HG03135 (cell line): ENCODE measurements at regions not wholly inside any gene's neighbourhood (a gene's known extent, or its start where the extent isn't known, plus 50 kb on each side); places are given as distances from the start of the nearest gene placed in this dataset.
"Not testable (repeated sequence)": the region's sequence is repeated elsewhere in the genome, so short reads cannot be mapped to it uniquely, and the experiment has no call there.

Source experiments
- ATAC-seq: cut with Tn5 transposase; IDR thresholded peaks from one replicate; pipeline ENCODE4 v1.9.1; 2021; ENCODE audit warnings: mild to moderate bottlenecking, moderate library complexity; ENCODE audit not compliant: unreplicated experiment

DNA sequence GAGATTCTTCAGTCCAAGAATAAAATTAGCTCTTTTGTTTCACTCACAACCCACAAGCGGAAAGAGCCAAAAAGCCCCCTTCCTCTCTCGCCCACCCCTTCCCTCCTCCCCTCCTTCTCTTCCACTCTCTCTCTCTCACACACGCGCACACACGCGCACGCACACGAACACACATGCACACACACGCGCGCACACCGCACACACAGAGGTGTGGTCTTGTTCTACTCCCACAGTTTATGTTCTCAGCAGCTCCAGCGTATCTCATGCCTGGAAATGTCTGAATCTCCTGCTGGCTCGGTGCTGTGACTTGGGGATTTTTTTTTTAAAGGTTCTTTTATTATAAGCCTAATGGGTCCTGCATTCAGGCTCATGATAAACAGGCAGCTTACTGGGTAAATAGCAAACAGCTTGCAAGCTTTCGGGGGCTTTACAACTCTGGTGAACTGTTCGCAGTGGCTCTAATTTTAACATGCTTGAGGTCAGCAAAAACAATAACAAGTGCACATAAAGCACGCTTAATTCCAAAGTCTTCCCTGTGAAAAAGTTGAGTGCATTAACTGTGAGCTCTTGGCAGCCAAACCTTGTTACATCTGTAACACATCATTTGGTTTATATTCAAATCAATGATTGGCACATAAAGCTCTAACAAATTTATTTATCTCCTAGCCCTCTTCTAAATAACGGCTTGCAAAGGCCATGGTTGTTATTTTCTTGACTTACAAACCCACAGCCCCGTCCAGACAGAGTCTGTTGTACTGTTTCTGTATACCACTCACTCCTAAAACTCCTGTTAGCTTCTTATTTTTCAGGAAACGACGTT lies 424.1 kb upstream of the MGMT start:
- ATAC-seq = no peak

DNA sequence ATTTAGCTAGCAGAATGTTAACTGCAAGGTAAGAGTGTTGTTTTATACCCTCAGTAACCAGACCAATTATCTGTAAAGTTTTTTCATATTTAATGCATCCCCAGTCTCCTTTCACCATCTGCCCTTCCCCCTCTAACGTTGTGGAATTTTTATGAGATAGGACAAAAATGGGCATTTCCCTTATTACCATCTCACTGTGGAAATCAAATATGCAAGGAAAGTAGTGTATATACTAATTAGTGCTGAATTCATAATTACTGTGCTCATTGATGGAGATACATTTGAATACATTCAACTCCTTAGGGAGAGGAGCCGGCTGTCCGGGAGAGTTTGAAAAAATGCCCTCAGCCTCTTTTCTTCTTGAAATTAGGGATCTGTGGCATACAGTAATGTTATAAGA lies 423.4 kb upstream of the MGMT start:
- ATAC-seq = no peak

DNA sequence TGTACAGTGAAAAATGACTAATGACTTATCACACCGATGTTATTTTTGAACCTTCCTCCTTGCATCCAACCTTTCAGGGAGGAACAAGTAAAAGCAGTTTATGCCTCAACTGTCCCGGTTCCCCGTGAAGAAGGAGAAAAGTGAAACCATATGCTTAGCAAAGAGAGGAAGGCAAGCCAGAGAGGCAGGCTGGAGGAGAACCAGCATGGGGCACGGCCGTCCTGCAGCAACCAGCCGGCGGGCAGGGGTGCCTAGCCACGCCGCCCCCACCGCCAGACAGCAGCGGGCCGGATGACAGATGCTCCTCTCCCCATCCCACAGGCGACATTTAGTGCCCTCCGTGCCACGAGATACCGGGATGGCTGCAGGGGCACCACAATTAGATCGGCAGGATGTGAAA lies 421.4 kb upstream of the MGMT start:
- no peak for ATAC-seq

DNA sequence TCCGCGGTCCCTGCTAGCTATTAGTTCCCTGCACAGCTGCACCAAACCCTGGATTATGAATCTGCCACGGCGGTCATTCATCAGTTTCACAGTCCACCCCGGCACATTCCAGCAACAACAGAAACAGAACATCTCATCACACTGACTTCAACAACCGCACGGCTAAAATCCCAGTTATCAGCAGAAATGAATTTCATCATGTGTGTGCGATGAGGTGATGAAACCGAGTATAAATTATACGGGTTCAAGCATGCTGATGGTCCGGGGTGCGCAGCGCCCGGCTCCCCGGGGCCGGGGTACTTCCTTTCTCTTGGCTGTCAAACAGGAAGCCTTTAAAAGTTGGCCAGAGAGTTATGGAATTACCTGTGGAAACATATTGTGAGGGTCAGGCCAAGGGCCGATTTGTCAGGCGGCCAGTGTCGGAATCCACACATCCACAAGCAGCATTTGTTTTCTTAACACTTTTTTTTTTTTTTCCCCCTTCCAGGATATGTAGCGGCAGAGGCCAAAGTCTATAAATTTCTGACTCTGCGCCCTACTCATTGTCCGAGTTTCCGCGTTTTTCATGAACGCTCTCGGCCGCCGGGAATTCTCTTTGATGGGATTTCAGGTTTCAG lies 420.9 kb upstream of the MGMT start:
- no peak for ATAC-seq

DNA sequence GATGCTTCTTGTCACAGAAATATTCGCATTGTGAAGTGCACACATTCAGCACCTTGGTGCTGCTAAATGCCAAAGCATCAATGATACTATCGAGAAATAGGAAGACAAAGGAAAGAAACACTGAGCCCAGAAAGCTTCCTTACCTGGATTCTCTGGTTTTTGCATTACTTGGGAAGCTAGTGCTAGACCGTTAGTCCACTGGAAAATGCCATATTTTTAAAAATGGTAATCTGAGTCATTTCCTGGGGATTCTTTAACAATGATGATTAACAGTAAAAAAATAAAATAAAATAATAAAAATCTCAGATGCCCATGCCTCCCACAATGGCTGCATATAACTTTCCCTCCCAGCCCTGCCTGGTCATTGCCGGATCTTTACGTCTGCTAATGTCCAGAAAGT lies 420.1 kb upstream of the MGMT start:
- no peak for ATAC-seq

DNA sequence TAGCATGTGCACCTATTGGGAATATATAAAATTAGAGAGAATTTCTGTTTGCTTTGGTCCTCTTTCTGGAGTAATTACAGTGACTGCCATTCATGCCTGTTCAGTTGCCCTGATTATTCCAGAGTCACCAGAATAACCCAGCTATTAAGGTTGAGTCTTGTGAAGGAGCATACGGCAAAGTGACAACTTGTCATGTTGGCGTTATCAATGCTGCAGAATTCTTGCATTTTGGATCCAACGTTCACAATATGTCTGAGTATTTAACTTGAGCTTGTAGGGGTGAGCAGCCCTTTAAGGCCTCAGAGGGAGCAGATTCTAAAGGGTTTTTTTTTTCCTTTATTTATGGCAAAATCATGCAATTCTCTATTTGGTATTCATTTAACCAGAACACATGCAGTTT lies 419.4 kb upstream of the MGMT start:
- ATAC-seq = no peak

DNA sequence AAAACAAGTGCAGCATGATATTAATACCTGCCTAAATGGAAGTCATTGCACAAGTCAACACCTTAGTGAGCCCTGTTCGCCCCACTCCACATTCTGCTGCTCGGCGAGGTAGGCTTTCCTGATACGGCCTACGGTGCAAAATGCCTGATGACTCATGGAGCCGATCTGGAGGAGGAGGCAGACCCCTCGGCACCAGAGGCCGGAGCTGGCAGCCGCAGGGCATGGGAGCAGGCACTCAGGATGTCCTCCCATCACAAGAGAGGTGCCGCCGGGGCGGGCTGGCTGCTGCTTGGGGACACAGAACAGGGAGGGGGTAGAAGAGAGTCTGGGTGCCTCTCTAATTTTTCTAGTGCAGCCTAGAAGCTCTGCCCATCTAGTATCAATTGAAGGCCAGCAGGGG lies 418.5 kb upstream of the MGMT start:
- no peak for ATAC-seq

DNA sequence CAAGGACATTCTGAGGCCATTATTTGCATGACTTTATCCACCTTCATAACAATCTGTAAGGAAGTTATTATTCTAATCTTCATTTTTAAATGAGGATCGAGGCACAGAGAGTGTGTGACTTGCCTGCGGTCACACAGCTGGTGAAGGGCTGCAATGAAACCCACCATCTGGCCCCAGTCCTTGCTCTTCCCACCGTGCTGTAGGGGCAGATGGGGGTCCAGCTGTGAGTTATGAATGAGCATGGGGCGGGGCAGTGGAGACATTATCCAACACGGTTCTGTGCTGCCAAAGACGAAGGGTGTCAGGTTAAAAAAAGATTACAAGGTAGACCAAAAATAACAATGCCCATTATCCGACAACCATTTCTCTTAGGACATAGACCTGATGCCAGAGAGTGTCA lies 417.5 kb upstream of the MGMT start:
- no peak for ATAC-seq

DNA sequence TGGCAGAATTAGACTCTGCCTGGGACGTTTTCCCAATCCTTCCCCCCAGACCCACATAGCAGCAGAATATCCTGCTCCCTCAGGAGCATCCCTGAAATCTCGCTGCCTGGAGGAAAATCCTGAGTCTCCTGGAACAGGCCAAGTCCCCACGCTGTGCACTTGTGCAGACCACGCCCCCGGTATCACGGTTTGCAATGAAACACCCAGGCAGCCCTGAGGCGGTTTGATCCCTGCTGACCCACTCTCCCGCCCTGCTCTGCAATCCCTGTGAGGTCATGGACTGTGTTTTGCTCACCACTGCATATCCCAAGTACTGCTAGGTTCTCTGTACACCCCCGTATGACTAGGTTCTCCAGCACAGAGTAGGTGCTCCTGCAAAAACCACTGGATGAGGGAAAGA lies 411.8 kb upstream of the MGMT start:
- ATAC-seq = no peak

DNA sequence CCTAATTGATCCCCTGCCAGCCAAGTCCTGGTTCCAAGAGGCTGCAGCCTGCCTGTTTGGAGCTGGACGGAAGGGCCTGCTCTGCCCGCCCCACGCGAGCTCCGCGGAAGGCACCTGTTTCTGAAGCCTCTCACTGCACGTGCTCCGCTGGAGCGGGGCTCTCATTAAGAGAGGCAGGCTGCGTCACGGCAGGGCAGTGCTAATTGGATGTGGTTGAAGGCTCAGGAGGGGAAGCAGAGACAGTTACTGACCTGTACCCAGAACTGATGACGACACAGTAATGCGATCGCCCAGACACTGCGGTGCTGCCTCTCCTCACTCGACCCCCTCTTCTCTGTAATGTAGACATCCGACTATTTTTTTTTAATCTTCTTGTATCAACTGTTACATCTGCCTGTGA lies 411.1 kb upstream of the MGMT start:
- no peak for ATAC-seq

DNA sequence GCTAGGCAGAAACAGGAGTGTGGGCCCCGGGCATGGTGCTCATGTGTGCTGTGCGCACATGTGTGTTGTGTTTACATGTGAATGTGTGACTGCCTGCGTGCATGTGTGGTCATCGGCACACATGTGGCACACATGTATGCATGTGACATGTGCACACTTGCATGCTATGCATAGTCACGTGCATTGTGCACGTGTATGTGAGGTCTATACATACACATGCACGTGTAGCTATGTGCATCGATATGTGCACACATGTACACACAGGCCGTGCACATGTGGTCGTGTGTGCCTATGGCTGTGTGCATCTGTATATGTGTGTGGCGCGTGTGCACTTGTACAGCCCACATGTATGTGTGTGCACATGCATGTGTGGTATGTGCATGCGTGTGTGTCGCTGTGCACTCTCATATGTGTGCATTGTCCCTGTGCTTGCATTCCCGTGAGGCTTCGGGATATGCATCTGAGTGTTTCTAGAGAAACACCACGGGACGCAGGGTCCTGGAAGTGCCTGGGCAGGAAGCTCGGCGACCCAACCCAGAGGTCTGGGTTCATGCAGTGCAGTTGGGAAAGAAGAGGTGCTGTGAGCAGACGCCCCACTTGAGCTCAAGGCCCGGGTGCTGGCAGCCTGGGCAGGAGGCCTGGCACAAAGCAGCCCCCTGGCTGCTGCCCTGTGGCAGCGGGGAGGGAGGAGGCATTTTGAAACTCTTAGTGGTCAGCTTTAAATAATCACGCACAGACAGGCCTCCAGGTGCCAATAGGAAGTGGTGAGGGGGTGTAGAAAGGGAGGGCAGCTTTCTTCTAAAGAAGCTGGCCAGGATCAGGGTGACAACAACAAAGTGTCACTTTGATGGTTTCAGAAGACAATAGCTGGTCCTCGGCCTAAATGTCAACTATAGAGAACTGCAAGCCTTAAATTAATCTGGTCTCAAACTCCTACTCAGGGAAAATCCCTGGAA lies 410.0 kb upstream of the MGMT start:
- ATAC-seq = no peak

DNA sequence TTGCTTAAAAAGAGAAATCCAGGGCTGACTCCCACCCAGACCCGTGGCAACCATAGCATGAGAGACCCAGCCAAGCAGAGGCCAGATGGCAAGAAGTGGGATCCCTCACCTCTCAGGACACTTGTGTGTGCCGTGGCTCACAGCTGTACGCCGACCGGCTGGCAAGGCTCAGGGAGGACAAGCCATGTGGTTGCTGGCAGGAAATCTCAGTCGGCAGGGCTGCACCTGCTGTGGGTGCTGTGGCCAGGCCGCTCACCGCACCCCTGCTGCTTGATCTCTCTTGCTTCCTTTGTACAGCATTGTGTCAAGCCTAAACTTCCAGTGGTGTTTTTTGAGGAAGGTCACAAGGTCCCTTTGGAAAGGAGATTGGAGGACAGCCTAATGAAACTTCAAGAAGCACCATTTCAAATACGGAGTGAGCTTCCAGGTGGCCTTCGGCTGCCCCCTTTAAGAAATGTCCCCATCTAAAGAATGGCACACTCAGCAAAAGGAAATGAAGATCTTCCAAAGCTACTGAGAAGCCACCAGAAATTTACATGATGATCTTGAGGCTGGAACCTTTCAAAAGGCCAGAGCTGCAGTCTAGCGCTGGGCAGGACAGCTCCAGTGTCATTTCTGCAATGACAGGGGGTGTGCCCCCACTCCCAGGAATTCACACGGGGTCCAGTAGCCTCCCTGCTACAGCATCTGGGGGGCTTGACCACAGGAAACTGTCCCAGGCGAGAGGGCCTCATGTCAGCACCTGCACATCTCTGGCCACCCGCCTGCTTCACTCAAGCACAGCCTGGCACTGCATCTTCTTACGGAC lies 409.0 kb upstream of the MGMT start:
- peak; percentile 76 for ATAC-seq

DNA sequence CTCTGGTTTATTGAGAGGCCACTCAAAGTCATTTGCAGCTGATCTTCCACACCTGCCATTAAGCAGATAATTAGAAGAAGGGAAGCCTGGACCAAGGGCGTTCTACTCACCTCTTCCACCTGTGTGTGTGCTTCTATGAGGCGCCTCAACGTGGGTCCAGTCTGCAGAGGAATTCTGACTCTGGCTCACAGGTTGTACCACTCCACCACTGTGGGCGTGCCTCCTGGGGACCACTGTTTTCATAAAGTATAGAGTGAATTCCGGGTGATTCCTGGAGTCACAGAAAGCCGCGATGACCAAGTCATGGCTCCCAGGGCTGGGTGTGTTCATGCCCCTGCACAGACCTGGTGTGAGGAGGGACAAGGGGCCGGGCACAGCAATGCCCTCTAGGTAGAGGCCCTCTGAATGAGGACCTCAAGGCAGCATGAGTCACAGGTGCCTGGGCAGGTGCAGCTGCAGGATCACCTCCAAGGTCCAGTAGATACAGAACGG lies 408.3 kb upstream of the MGMT start:
- ATAC-seq = no peak

DNA sequence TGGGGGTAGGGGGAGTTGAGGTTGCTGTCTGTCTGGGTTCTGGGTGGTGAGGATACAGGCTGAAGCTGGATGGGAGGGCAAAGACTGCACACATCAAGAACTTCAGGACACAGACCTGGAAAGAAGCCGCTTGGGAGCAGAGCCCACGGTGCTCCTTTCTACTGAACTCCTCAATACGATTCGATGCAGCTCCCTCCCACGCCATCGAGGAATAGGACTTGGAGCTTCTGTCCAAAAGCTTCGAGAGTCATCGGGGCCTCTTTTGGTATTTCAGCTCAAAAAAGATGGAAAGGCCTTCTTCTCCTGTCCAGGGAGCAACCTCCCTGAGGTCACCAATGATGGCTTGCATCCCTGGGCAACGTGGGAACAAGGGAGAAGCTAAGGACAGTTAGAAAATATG lies 407.1 kb upstream of the MGMT start:
- ATAC-seq = no peak

DNA sequence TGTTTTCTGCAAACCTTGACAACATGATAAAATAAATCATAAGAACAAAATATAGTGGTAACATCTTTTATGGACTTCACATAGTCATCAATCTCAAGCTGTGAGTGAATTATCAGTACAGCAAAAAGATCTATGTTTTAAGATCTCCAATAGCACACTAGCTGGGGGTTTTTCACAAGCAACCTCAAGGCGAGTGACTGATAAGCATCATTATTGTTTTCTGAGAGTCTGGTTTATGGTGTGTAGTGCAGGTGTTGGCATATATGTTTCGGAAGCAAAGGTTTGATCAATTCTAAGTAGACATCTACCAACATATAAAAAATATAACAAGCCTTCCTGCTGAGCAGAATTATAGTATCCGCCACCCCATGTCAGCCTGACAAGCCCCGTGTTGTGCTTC lies 403.8 kb upstream of the MGMT start:
- no peak for ATAC-seq

DNA sequence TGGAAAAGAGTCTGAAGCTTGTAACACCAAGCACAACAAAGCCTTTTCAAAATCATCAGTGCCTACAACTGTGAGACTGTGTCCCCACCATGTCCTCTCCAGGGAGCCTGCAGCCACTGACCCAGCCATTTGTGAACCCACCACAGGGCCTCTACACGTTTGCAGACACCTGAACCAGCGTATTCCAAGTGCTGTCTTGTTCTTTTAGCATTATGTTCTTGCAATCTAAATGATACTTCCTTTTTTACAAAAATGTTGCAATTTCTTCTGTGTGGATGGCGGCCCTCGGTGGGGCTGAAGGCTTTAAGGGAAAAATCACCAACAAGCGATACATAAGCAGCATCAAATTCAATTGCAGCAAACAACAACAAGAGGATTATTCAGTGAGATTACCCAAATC lies 403.2 kb upstream of the MGMT start:
- no peak for ATAC-seq

DNA sequence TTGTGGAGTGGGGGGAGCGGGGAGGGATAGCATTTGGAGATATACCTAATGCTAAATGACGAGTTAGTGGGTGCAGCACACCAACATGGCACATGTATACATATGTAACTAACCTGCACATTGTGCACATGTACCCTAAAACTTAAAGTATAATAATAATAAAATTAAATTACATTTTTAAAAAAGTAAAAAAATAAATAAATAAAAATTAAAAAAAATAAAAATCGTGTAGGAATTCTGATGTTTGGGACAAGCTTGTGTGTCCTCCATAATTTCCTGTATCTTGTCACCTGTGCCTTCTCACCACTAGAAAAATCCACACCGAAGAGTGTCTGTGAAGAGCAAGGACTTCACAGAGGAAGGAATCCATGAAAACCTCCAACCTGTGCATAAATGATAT lies 400.5 kb upstream of the MGMT start:
- ATAC-seq = not testable (repeated sequence)

DNA sequence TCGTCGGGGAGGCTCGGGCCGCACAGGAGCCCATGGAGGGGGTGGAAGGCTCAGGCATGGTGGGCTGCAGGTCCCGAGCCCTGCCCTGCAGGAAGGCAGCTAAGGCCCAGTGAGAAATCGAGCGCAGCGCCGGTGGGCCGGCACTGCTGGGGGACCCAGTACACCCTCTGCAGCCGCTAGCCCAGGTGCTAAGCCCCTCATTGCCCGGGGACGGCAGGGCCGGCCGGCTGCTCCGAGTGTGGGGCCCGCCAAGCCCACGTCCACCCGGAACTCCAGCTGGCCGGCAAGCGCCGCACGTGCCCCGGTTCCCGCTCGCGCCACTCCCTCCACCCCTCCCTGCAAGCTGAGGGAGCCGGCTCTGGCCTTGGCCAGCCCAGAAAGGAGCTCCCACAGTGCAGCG lies 395.6 kb upstream of the MGMT start:
- ATAC-seq = not testable (repeated sequence)

DNA sequence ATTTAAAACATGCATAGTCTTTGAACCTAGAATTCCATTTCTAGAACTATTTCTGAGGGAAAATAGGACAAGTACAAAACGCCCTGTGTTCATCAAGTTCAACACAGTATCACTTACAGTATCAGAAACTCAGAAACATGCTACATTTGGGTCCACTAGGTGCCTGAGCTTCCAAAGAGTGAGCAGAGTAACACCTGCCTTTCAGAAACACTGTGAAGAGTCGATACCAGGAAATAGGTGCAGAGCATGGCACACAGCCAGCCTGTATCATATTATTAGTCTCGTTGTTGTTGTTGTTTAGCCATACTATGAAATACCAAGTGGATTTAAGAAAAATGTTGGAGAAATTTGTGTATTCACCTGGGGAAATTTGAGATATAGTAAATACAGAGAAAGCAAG lies 392.1 kb upstream of the MGMT start:
- no peak for ATAC-seq

DNA sequence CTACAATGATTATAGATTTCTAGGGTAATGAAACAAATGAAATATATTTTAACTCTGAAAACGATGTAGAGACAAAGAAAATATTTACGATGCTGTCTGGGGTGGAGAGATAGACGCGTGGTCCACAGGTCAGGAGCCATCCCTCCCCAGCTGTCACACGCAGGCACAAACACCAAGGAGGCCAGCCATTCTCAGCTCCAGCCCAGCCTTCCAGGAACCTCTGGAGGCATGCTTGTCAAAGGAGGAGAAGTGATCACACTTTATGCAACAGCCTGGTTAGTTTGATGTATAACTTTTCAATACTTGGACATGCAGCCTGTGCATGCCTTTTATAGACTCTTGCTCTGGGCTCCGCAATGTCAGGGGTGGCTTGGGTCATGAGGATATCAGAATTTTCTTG lies 391.5 kb upstream of the MGMT start:
- ATAC-seq = no peak

DNA sequence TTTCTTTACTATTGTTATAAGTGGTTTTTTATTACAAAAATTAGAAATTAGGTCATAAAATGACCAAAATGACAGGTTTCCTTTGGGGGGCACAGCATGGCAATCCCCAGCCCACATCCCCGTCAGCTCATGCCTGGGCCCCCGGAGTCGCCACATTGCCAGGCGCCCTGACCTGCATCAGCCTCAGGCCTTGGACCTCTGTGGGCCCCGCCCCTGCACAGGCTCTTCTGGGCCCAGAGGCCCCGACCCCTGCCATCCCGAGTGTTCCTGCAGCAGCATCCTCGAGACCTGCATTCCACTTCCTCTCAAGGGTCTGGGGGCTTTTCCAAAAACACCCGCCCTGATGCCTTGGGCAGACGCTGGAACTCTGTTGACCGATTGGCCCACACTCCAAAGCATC lies 391.1 kb upstream of the MGMT start:
- ATAC-seq = no peak
